ENCODE measurements at regions not wholly inside any gene's neighbourhood (a gene's known extent, or its start where the extent isn't known, plus 50 kb on each side); places are given as distances from the start of the nearest gene placed in this dataset.
"Not testable (repeated sequence)": the region's sequence is repeated elsewhere in the genome, so short reads cannot be mapped to it uniquely, and the experiment has no call there.

DNA sequence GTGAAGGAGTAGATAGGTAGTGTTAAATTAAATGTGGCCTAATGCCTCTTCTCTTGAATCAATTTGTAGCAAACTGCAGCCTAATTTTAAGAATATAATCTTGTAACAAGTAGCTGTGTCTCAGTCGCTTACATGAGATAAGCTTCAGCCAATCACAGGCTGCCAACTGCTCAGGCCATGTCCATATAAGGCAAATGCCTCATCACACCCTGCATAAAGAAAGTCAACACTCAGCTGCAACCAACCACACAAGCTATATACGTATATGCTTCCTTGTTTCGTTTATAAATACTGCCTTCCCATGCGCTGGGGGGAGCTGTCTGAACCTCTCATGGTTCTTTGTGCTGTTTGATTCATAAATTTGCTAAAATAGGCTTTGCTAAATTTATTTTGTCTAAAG, 476.3 kb downstream of the TRIB2 start:
- peak; percentile 0 for DNase-seq (ENCODE audit: low read depth)

DNA sequence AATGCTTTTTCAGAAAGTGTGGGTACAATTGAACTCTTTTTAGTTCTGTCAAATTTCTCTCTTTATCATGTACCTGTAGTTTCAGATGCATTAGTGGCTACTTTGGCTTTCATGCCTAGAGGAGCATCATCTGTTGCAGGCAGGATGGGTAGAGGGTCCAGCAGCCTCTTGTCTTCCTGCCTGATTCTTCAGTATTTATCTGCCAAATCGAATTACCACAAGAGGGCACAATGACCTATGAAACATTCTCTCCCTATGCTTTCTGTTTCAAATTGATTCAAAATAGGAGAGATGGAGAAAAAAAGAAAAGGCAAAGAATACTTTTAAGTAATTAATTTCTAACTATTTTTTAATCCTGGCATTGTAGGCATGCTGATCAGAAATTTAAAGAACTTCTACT, 477.2 kb downstream of the TRIB2 start:
- DNase-seq (ENCODE audit: low read depth), result peak; percentile 18

DNA sequence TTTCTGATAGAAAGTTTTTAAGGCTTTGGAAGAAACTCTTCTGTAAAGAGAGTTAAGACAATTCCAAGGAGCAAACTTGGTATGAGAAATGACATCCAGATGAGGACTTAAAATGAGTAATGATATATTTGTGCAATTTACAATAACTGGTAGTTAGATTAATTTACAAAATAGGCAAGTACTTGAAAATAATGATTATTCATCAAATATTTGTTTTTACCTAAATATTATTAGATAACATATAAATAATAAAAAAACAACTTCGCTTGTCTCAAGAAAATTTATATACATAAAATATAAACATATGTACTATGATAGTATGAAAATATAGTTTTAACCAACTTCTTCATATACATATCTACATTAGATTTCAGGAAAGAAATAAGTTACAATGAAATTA, 478.5 kb downstream of the TRIB2 start:
- no peak for DNase-seq (ENCODE audit: low read depth)

DNA sequence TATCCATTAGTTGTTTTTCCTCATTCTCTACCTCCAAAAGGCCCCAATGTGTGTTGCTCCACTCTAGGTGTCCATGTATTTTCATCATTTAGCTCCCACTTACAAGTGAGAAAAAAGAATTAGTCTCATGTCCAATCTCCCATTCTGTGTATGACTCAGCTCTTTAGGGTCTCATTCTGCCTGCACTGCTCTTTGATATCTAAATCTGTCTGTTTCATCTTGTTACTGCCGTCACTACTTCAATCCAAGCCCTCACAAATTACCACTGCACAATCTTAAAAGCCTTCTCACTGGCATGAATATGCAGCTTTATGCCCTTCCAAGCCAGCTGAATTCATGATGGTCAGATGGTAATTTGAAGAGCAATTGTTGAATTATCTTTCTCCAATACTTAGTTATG, 480.5 kb downstream of the TRIB2 start:
- no peak for DNase-seq (ENCODE audit: low read depth)

DNA sequence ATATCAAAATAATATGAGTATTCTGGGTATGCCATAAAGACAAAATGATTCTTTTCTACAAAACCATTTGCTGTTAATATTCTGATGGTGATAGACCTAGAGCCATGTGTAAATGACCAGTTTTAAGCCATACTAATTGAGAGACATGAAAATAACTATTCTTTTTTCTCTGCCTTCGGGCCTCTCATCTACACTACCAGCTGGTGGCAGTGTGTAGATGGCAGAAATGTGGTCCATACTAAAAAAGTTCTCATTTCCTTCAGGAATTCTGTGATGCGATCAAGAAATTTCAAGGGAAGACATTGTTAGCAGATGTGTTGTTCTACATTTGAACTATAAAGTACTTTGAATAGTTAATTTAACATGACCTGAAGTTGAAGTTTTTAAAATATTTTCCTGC, 485.2 kb downstream of the TRIB2 start:
- no peak for DNase-seq (ENCODE audit: low read depth)

DNA sequence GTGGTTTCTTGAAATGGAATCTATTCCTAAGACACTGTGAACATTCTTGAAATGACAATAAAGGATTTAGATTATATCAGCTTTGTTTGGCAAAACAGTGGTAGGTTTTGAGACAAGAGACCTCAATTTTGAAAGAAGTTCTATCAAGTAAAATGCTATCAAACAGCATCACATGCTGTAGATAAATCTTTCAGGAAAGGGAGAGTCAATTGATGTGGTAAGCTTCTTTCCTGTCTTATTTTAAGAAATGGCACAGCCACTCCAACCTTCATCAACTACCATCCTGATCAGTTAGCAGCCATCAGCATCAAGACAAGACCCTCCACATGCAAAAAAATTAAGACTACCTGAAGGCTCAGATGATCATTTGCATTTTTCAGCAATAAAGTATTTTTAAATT, 495.4 kb downstream of the TRIB2 start:
- no peak for DNase-seq (ENCODE audit: low read depth)

DNA sequence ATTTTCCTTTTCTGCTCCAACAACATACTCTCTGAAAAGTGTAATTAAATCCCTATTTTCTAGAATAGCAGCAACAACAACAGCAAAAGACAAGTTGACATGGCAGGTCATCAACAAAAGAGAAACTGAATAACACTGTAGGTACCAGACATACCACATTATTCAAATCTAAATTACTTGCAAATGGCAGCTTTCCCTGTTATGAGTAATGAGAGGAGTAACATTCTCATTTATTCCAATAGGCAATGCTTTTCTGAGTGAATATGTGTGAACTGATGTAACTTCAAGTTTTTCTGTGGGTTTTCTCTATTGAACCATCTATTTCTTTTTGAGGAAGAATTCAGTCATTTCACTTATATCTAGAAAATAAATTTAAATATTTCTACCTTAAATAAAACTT, 501.5 kb downstream of the TRIB2 start:
- no peak for DNase-seq (ENCODE audit: low read depth)

DNA sequence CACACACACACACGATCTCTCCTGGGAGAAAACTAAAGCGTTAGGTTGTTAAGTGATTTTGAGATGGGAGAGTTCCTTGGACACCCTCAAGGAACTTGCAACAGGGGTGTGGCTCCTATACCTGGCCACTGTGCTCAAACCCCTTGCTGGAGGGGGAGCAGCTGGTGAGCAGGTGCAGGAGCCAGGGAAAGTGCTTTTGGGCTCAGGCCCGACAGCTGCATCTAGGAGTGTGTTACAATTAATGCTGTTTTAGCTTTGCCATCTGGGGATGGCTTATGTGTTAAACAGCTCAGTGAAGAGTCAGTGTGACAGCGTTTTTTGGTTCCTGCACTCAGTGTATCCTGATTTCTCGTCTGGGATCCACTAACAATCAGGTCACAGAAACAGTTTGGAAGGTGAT, 510.8 kb downstream of the TRIB2 start:
- no peak for DNase-seq (ENCODE audit: low read depth)

DNA sequence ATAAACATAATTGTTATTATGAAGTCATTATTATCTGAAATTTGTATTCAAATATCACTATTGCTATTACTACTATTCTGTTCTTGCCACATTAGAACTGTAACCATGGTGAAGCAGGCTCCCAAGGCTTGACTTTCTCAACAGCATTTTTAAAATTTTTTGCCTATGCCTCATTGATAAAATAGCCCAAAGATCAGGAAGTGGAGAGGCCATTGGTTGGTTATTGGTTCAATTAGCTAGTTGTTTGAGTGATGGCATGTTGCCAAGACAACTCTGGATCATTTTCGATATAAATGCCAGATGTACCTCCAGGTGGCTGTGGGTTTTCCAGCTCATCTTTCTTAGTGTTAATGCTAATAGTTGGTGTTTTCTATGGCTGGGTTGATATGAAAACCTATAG, 513.5 kb downstream of the TRIB2 start:
- no peak for DNase-seq (ENCODE audit: low read depth)

DNA sequence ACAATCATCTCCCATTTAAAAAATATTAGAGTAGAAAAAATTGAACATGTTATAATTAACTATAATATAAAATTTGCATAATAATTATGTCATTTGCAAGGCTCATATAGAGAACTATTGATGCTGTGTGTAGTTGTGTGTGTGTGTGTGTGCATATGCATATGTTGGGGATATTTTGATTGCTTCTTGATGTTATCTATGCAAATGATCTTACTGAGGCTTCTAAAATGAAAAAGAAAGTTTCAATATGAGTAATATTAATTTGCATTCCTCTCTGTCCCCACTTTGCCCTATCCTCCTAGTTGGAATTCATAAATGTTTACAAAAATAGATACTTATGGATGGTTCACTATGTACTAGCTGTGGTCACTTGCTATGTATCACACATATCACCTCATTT, 523.3 kb downstream of the TRIB2 start:
- DNase-seq (ENCODE audit: low read depth), result no peak

DNA sequence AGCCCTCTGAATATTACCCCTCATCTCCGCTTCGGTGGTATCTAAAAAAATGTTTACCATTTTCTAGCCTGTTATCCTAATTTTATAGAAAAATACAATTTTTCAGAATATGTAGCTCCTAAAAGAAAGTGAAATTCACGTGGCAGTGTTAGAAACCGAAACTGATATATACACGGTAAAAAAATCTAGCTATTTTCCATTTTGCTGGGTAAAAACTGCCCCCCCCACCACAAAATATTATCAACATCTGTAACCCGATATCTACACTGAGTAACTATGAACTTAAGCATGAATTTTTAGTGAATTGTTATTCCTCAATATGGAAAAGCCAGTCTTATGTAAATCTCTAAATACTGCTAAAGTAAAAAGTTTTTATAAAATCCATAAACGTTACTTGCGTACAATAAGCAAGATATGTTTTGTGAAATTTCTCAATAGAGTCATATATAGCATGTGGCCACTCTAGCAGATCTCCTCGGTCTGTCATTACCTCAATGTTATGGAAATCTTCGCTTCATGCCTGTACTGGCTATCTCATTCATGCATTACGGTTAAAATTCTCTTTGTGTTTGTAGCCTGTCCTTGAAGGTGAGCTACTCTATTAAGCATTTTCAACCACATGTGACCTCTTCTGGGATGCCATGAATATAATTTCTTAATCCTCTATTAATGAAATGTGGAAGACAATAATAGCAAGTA, 524.2 kb downstream of the TRIB2 start:
- DNase-seq (ENCODE audit: low read depth), result no peak

DNA sequence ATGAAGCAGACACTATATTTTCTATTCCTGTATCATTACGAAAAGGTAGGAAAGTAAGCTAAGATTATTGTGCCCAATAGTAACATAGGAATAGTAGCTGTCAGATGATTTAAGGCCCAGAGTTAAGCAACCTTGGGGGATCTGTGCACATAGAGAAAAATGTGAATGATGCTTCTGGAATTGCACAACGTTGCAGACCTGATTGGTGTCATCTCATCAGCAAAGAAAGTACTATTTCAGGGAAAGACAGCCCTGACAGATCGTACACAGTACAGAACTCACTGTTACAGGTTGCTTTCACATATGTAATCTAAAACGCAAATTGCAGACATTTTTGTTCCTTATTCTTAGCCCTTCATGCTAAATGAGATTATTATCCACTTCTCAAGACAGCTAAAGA, 535.9 kb downstream of the TRIB2 start:
- no peak for DNase-seq (ENCODE audit: low read depth)

DNA sequence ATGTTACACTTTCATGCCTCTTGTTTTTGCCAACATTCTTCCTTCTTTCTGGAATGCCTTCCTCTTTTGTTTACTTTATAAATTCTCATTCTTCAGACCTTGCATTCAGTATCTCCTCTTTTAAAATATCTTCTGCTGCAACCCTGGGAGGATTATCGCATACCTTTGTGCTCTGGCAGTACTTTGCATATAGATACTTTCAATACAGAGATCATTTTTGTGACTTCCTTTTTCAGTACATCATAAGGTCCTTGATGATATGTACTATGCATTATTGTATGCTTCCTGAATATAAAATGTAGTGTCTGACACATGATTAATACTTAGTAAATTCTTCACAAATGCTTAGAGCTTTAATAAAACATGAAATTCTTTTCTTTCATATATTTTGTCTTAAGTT, 538.7 kb downstream of the TRIB2 start:
- DNase-seq (ENCODE audit: low read depth), result no peak

DNA sequence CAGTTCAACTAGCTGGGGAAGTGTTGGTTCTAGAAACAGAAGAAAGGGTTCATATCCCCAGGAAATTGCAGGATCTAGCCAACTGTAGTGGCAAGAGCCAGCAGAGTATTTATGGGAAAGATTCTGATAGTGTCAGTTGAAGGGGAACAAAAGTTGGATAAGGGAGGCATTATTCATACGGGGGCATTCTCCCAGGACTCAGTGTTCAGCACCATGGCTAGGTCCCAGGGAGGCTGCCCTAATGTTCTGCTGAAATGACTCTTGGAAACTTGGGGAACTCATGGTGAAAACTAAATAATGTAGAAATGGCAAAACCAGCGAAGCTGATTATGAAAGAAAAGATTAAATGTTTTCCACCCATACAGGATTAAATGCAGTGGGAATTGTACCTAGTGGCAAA, 543.7 kb downstream of the TRIB2 start:
- no peak for DNase-seq (ENCODE audit: low read depth)

DNA sequence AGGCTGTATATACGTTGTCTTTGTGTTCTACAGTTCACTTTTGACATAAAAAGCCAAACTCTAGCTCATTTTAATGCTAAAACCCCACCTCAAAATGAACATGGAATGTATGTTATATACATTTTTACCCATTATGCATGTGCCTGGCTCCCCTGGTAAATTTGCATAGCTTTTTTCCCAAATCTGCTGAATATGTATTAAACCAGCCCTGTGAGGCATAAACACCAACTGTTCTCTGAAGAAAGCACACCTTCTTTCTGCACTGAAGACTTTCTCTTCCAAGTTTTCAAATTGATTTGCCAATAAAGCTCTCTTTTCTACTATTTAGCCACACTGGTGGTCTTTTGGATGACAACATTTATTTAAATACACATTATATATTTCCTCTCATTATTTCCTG, 549.4 kb downstream of the TRIB2 start:
- DNase-seq (ENCODE audit: low read depth), result no peak

DNA sequence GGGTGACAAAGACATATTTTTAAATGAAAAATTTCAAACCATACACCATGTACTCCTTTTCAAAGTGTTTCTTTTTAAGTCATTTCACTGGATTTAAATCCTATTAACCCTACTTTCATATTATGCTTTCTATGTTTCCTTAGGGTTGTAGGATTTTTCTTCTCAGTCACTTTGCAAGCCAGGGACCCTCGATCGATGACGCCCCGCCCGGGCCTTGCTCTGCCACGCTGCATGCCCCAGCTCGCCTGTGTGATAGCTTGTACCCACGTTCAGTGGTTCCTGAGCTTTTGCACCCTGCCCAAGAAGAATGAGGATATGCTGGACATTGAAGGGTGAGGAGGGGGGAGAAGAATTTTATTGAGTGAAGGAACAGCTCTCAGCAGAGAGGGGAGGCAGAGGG, 568.0 kb downstream of the TRIB2 start:
- no peak for DNase-seq (ENCODE audit: low read depth)

DNA sequence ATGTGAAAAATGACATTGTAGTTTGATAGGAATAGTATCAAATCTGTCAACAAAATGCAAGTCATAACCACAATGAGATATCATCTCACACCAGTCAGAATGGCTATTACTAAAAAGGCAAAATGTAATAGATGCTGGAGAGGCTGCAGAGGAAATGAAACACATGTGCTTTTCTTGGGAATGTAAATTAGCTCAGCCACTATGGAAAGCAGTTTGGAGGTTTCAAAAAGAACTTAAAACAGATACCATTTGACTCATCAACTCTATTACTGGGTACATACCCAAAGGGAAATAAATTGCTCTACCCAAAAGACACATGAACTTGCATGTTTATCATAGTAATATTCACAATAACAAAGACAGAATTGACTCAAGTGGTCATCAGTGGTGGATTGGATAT, 572.6 kb downstream of the TRIB2 start:
- DNase-seq (ENCODE audit: low read depth), result no peak

DNA sequence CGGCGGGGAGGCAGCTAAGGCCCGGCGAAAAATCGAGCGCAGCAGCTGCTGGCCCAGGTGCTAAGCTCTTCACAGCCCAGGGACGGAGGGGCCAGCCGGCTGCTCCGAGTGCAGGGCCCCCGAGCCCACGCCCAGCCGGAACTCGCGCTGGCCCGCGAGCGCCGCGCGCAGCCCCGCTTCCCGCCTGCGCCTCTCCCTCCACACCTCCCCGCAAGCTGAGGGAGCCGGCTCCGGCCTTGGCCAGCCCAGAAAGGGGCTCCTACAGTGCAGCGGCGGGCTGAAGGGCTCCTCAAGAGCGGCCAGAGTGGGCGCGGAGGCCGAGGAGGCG, 591.7 kb downstream of the TRIB2 start:
- DNase-seq (ENCODE audit: low read depth), result not testable (repeated sequence)

DNA sequence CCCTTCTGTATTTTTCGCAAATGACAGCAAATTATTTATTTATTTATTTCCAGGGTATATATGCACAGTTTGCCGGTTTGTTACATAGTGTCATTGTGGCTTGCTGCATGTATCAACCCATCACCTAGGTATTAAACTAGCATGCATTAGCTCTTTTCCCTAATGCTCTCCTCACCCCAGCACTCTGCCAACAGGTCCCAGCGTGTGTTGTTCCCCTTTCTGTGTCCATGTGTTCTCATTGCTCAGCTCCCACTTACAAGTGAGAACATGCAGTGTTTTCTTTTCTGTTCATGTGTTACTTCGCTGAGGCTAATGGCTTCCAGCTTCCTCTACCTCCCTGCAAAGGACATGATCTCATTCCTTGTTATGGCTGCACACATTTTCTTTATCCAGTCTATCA, 592.3 kb downstream of the TRIB2 start:
- DNase-seq (ENCODE audit: low read depth), result no peak

DNA sequence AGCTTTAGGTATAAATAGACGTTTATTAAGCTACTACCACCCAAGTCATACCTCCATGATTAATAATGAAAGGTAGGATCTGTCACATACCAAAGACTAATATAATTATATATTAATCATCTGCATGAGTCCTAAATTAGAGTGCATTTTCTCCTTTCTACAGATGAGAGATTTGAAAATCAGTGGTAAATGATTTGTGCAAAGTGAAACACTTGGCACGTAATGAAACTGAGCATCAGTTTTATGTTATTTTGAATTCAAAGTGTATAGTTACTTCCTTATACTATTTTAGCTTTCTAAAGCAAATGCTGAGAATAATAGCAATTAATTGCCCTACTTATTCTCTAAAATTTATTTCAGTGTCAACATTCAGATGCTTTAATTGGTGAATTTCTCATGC, 615.3 kb downstream of the TRIB2 start:
- no peak for DNase-seq (ENCODE audit: low read depth)

DNA sequence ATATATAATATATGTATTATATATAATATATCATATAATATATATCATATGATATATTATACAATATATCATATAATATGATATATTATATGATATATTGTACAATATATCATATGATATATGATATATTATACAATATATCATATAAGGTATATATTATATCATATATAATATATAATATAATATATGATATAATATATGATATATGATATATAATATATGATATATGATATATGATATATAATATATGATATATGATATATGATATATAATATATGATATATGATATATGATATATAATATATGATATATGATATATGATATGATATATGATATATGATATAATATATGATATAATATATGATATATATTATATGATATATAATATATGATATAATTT, 617.3 kb downstream of the TRIB2 start:
- DNase-seq (ENCODE audit: low read depth), result not testable (repeated sequence)

DNA sequence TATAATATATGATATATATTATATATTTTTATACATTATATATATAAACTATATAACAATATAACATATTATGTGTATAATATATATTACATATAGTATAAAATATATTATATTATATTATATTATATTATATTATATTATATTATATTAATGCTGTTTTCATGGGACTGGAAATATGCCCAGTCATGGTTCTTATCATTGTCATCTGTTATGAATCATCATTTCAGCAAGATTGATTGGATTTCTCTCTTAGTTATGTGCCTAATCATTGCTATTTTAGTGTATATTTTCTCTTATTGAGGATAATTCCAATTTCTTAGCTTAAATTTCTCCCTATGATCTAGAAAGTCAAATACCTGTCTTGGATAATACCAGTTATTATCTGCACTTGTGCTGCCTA, 617.8 kb downstream of the TRIB2 start:
- no peak for DNase-seq (ENCODE audit: low read depth)

DNA sequence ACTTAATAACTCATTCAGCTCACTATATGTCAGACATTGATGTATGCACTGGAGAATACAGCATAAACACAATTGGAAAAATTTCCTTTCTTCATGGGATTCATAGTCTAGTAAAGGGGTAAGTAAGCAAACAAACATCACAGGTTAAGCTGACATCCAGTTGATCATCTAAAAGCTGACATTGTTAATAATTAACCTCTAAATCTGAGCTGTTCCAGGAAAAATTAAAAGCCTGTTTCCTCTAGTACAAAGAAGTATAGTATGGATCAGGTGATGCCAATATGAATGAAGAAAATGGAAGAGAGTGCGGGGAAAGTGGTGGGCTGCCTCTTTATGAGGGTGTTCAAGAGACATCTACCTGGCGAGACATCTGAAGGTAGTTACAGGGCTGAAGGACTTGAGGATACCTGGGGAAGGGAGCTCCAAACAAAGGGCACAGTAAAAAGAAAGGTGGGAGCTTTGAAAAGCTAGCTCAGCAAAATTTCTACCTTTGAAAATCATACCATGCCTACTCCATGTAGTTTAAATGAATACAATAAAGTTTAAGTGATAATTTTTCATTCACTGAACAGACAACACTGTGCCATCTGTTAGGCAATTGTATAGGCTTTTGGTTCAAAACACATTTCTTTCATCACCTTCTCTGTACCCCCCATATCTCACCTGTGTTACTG, 619.3 kb downstream of the TRIB2 start:
- no peak for DNase-seq (ENCODE audit: low read depth)

DNA sequence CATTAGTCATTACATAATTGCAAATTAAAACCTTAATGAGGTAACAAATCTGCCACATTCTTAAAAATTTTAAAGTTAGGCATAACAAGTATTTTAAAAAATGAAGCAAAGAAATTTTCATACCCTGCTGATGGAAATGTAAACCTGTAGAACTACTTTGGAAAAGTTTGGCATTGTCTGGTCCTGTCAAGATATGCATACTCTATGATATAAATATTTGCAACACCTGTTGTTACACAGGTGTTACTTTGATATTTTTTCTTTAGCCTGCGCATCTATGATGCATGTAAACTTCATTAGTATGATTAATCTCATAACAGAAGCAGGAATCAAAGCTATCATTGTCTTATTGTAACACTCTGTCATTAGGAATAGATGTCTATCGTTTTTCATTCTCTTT, 634.3 kb downstream of the TRIB2 start:
- no peak for DNase-seq (ENCODE audit: low read depth)
